Prostate gland (tissue), 2 donors: ENCODE measurements at regions not wholly inside any gene's neighbourhood (a gene's known extent, or its start where the extent isn't known, plus 50 kb on each side); places are given as distances from the start of the nearest gene placed in this dataset.

Experiments used
- DNase-seq: peaks from one replicate; pipeline ENCODE4 v3.0.0-alpha.2; 2019; ENCODE audit warnings: low spot score
- H3K27ac ChIP-seq, 2 donors: fragments of 200-600 bp; sonication (generic); 2 replicates each; pipeline ENCODE4 v1.5.1; 2017 to 2019
- H3K27me3 ChIP-seq: fragments of 200-600 bp; sonication (generic); replicated peaks from 2 replicates; pipeline ENCODE4 v1.5.1; 2019; ENCODE audit not compliant: insufficient read depth
- H3K36me3 ChIP-seq, 2 donors: fragments of 200-600 bp; sonication (generic); 1 replicate in 1 of 2; 2 replicates in 1 of 2; pipeline versions ENCODE4 v1.5.1 to v1.8.1; 2017 to 2019
- H3K4me1 ChIP-seq: fragments of 200-600 bp; sonication (generic); replicated peaks from 2 replicates; pipeline ENCODE4 v1.5.1; 2019
- H3K4me3 ChIP-seq, 2 donors: fragments of 200-600 bp; sonication (generic); 2 replicates each; pipeline ENCODE4 v1.5.1; 2017 to 2019
- H3K9me3 ChIP-seq: fragments of 200-600 bp; sonication (generic); 2 replicates; pipeline ENCODE4 v1.5.1; 2017
- POLR2A ChIP-seq: fragments of 450-650 bp; IDR thresholded peaks from one replicate; pipeline ENCODE4 v1.6.1; 2016; ENCODE audit warnings: antibody characterized with exemption, mild to moderate bottlenecking
- POLR2AphosphoS5 ChIP-seq: sonication (generic); formaldehyde crosslinking; IDR thresholded peaks from one replicate; pipeline ENCODE4 v1.6.1; 2017; ENCODE audit warnings: antibody characterized with exemption
- WGBS: methylation state at CpG from one replicate; pipeline ENCODE4 v1.1.5; 2018; 5-methylcytosine and 5-hydroxymethylcytosine counted together
- intact Hi-C: fragments of 100-400 bp; cut with DNase I; formaldehyde crosslinking; loops from one replicate; pipeline ENCODE4 v1.14.2; 2022
- TF ChIP-seq, protein P1 (sequence below), 4 experiments: fragments of 200-600 bp in 2 of 4; fragments of 450-650 bp in 2 of 4; sonication (generic) in 2 of 4; IDR thresholded peaks; 1 replicate in 3 of 4; 2 replicates in 1 of 4; pipeline ENCODE4 v1.5.1; 2016 to 2019; ENCODE audit warnings: antibody characterized with exemption in 4 of 4, mild to moderate bottlenecking in 2 of 4, moderate library complexity in 2 of 4

DNA sequence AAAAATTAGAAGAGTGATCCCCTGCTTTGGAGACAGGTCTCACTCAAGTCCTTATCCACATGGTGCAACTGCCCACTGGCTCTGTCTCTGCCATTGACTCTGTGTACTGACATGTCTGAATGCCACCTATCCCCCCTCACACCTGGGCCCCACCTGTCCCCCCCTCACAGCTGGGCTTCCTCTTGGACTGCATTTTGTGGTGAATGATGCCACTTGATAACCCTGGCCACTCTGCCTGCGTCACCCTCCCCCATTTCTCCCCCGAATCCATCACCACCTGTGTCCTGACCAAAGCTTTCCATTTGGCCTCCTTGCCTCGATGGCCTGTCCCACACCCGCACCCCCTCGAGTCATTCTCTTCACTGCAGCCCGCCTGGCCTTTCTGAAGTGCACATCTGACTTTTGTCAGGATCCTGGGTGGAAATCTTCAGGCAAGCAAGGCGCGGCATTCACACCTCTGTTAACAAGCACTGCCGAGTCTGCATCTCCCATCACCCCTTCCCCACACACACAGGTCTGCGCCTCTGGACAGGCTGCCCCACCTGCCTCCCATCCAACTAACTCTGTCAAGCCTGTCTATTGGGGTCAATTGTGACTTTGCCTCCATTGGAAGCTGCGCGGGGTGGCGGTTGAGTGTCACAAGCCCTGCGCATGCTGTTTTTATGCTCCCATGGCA, 175.3 kb upstream of the KLF14 start:
- Histone ChIP-seq H3K4me3 (no peak overlapping the region), H3K9me3 (no peaks in the 10 kb centered on the region), H3K27ac (no peak overlapping the region), H3K4me1 (no peaks in the 10 kb centered on the region), H3K27me3 (no peaks in the 10 kb centered on the region), H3K36me3 (no peaks in the 10 kb centered on the region)
- intact Hi-C loops, result no loop called here
- no peak for DNase-seq
- TF ChIP-seq, protein P1, sequence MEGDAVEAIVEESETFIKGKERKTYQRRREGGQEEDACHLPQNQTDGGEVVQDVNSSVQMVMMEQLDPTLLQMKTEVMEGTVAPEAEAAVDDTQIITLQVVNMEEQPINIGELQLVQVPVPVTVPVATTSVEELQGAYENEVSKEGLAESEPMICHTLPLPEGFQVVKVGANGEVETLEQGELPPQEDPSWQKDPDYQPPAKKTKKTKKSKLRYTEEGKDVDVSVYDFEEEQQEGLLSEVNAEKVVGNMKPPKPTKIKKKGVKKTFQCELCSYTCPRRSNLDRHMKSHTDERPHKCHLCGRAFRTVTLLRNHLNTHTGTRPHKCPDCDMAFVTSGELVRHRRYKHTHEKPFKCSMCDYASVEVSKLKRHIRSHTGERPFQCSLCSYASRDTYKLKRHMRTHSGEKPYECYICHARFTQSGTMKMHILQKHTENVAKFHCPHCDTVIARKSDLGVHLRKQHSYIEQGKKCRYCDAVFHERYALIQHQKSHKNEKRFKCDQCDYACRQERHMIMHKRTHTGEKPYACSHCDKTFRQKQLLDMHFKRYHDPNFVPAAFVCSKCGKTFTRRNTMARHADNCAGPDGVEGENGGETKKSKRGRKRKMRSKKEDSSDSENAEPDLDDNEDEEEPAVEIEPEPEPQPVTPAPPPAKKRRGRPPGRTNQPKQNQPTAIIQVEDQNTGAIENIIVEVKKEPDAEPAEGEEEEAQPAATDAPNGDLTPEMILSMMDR (IDR thresholded peaks at IDR 0.05), result no peak
- no peak for TF ChIP-seq POLR2A
- no peak for TF ChIP-seq POLR2AphosphoS5
- 94% methylated on average over 14 of the region's 14 CpGs for WGBS

GRCh38 chr7:130909881-130910672, 176.1 kb upstream of the KLF14 start:
- no peak for DNase-seq
- no peak overlapping the region for H3K27ac ChIP-seq
- H3K9me3 ChIP-seq, result no peaks in the 10 kb centered on the region
- H3K36me3 ChIP-seq, result no peaks in the 10 kb centered on the region
- no peaks in the 10 kb centered on the region for H3K27me3 ChIP-seq
- WGBS, result 87% methylated on average over 9 of the region's 9 CpGs
- no peak overlapping the region for H3K4me3 ChIP-seq
- TF ChIP-seq POLR2A (no peak), POLR2AphosphoS5 (no peak)
- TF ChIP-seq, protein P1 (IDR thresholded peaks at IDR 0.05), result no peak
- intact Hi-C loops, result no loop called here
- no peaks in the 10 kb centered on the region for H3K4me1 ChIP-seq

DNA sequence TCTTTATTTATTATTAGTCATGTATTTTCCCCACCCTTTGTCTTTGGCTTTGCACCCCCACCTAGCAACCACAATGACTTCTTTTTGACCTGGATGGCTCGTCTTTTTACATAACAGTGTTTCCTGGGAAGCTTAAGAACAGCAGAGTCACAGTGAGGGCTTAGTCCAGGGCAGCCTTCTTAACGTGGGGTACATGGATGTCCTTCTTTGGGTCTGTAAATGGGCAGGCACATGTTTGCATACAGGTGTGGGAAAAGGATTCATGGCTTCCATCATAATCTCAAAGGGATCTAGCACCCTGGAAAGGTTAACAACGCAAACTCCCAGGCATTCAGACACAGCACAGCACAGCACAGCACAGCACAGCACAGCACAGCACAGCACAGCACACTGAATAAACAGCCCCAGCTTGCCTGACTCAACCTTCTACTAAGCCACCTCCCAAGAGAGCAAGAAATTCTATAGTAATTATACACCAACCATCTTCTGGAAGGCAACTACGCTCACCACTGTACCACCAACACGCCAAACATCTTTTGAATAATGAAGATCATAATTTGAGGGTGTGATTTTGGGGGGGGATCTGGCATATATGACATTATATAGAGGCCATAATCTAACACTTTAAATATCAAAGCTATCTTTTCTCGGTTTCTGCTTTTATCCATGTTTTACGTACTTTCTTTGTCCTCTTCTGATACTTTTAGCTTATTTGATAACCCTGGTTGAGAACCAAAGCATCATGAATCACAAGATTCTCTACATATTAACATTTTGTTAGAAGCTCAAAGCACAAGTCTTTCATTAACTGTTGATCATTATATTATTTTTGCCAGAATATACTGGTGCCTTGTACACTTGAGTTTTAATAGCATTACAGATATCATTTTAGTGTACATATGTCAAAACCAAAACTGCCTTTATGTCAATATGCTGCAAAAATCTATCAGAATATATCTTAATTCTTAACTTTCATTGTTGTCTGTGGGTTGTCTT, 177.2 kb upstream of the KLF14 start:
- Histone ChIP-seq H3K27ac (no peak overlapping the region), H3K27me3 (no peaks in the 10 kb centered on the region), H3K4me3 (no peak overlapping the region), H3K4me1 (peaks cover 10% of the 10 kb centered on the region), H3K9me3 (no peaks in the 10 kb centered on the region), H3K36me3 (no peaks in the 10 kb centered on the region)
- TF ChIP-seq, protein P1 (IDR thresholded peaks at IDR 0.05), result no peak
- TF ChIP-seq POLR2A (no peak), POLR2AphosphoS5 (no peak)
- no peak for DNase-seq
- 84% methylated on average over 7 of the region's 7 CpGs for WGBS
- intact Hi-C loops, result no loop called here

DNA sequence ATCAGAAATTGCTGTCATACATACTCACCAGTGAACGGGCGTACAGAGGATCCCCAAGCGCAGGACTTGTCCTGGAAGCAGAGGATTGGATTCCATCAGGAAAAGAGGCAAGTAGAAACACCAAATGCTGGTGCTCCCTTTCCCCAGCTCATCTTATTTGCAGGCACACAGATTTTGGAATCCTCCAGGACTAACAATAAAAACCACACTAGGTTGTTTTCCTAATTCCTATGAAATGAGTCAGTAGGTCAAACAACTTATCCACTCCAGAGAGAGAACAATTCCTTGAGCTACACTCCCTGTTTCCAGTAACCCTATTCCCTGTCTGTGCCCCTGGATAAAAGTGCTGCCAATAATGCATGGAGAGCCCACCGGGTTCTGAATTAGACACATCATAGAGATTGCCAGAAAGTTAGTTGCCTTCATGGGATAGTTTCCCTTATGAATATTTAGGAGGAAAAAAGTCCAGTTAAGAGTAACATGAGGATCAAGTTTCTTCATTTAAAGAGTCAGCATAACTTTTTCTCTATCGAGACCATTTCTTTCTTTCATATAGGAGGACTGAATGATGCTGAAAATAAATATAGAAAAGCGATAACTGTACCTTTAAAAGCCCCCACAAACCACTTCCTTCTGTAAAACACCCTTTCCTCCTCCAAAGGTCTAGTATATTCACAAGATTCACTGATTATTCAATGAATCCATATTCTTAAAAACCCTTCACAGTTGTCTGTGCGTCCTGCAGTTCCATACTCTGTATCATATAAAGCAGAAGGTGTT, 178.3 kb upstream of the KLF14 start:
- 35% methylated on average over 7 of the region's 7 CpGs for WGBS
- peak overlapping the region; percentile 69 to 76 for H3K27ac ChIP-seq
- no peaks in the 10 kb centered on the region for H3K27me3 ChIP-seq
- H3K4me3 ChIP-seq, result peak overlapping the region; percentile 18 to 27
- TF ChIP-seq POLR2AphosphoS5 (peak; percentile 20), POLR2A (no peak)
- TF ChIP-seq, protein P1 (IDR thresholded peaks at IDR 0.05), result no peak
- intact Hi-C loops, result no loop called here
- H3K4me1 ChIP-seq, result peaks cover 13% of the 10 kb centered on the region
- no peak for DNase-seq
- no peaks in the 10 kb centered on the region for H3K9me3 ChIP-seq
- H3K36me3 ChIP-seq, result no peaks in the 10 kb centered on the region
